GM18520 (cell line): ENCODE measurements at regions not wholly inside any gene's neighbourhood (a gene's known extent, or its start where the extent isn't known, plus 50 kb on each side); places are given as distances from the start of the nearest gene placed in this dataset.

Experiments used
- ATAC-seq: cut with Tn5 transposase; IDR thresholded peaks from one replicate; pipeline ENCODE4 v1.9.1; 2021; ENCODE audit not compliant: unreplicated experiment

GRCh38 chr1:208298593-208299269 is 54.5 kb upstream of the PLXNA2 start:
- no peak for ATAC-seq

GRCh38 chr1:208300084-208300770 is 56.0 kb upstream of the PLXNA2 start:
- no peak for ATAC-seq

GRCh38 chr1:208302699-208303238 is 58.6 kb upstream of the PLXNA2 start:
- ATAC-seq, result no peak

- no peak for ATAC-seq
Measured at GRCh38 chr1:208303743-208304712, 59.8 kb upstream of the PLXNA2 start.

GRCh38 chr1:208308221-208308620 is 64.0 kb upstream of the PLXNA2 start:
- ATAC-seq, result no peak

GRCh38 chr1:208309771-208310170 is 65.6 kb upstream of the PLXNA2 start:
- ATAC-seq, result no peak

GRCh38 chr1:208312706-208313105 is 68.5 kb upstream of the PLXNA2 start:
- no peak for ATAC-seq

GRCh38 chr1:208314431-208314830 is 70.2 kb upstream of the PLXNA2 start:
- ATAC-seq, result no peak

- ATAC-seq, result no peak
Measured at GRCh38 chr1:208318150-208318734, 74.1 kb upstream of the PLXNA2 start.

GRCh38 chr1:208324005-208324404 is 79.8 kb upstream of the PLXNA2 start:
- no peak for ATAC-seq

GRCh38 chr1:208326033-208326432 is 81.8 kb upstream of the PLXNA2 start:
- ATAC-seq, result no peak

GRCh38 chr1:208329300-208329699 is 85.1 kb upstream of the PLXNA2 start:
- ATAC-seq, result no peak

- no peak for ATAC-seq
Measured at GRCh38 chr1:208332036-208332773, 88.0 kb upstream of the PLXNA2 start.

GRCh38 chr1:208332774-208333126 is 88.6 kb upstream of the PLXNA2 start:
- ATAC-seq, result no peak

- no peak for ATAC-seq
Measured at GRCh38 chr1:208333676-208334075, 89.5 kb upstream of the PLXNA2 start.

GRCh38 chr1:208335371-208336136 is 91.4 kb upstream of the PLXNA2 start:
- no peak for ATAC-seq

- ATAC-seq, result no peak
Measured at GRCh38 chr1:208336137-208336518, 91.9 kb upstream of the PLXNA2 start.

GRCh38 chr1:208339911-208340310 is 95.7 kb upstream of the PLXNA2 start:
- no peak for ATAC-seq

GRCh38 chr1:208343226-208343625 is 99.0 kb upstream of the PLXNA2 start:
- ATAC-seq, result no peak
